GM12874 (cell line): ENCODE measurements at regions not wholly inside any gene's neighbourhood (a gene's known extent, or its start where the extent isn't known, plus 50 kb on each side); places are given as distances from the start of the nearest gene placed in this dataset.

Experiments
- CTCF ChIP-seq: IDR thresholded peaks from 2 replicates; pipeline ENCODE4 v1.5.1; 2011; ENCODE audit warnings: low read depth, mild to moderate bottlenecking, control low read depth, low read length, moderate library complexity; ENCODE audit not compliant: insufficient read depth

GRCh38 chr3:176906046-176906905 is 291.0 kb downstream of the TBL1XR1 start:
- no peak for TF ChIP-seq CTCF

- no peak for TF ChIP-seq CTCF
These were observed 292.0 kb downstream of the TBL1XR1 start for GRCh38 chr3:176905331-176905730.

GRCh38 chr3:176904506-176904905 is 292.8 kb downstream of the TBL1XR1 start:
- no peak for TF ChIP-seq CTCF

- no peak for TF ChIP-seq CTCF
These were observed 300.6 kb downstream of the TBL1XR1 start for GRCh38 chr3:176896640-176897039.

GRCh38 chr3:176896165-176896564 is 301.1 kb downstream of the TBL1XR1 start:
- no peak for TF ChIP-seq CTCF

- TF ChIP-seq CTCF, result no peak
These were observed 317.6 kb downstream of the TBL1XR1 start for GRCh38 chr3:176879710-176880109.

GRCh38 chr3:176873261-176873660 is 324.0 kb downstream of the TBL1XR1 start:
- no peak for TF ChIP-seq CTCF
